ENCODE measurements at regions not wholly inside any gene's neighbourhood (a gene's known extent, or its start where the extent isn't known, plus 50 kb on each side); places are given as distances from the start of the nearest gene placed in this dataset.

GRCh38 chr6:6784514-6785162, 196.1 kb downstream of the LY86 start:
- DNase-seq (no peak), ATAC-seq (ENCODE audit: insufficient read depth, low FRiP score) (no peak)
- Histone ChIP-seq H3K9me3 (ENCODE audit: control insufficient read depth in 4 of 4, insufficient read depth in 3 of 4, low read length in 3 of 4) (no peaks in the 10 kb centered on the region), H3K4me3 (no peak overlapping the region), H3K9ac (ENCODE audit: insufficient read depth in 1 of 2, low read length in 2 of 2) (no peak overlapping the region), H3K4me1 (ENCODE audit: control insufficient read depth in 5 of 5, insufficient read depth in 5 of 5, low read length in 5 of 5) (peaks cover 0 to 6% (median 0%) of the 10 kb centered on the region in 5 donors), H3K27me3 (ENCODE audit: control insufficient read depth in 3 of 3, insufficient read depth in 3 of 3, low read length in 2 of 3) (no peaks in the 10 kb centered on the region), H3K27ac (ENCODE audit: low read depth in 1 of 2, low read length in 1 of 2) (no peak overlapping the region), H3K36me3 (ENCODE audit: control insufficient read depth in 4 of 4, insufficient read depth in 4 of 4, low read length in 4 of 4) (no peaks in the 10 kb centered on the region)
- TF ChIP-seq CTCF (IDR thresholded peaks at IDR 0.05; ENCODE audit: control extremely low read depth, extremely low read depth) = no peak
- 94 to 100% methylated on average over 2 of the region's 2 CpGs for WGBS, 2 donors

GRCh38 chr6:6785163-6785521, 196.6 kb downstream of the LY86 start:
- no peaks in the 10 kb centered on the region for H3K9me3 ChIP-seq (ENCODE audit: control insufficient read depth in 4 of 4, insufficient read depth in 3 of 4, low read length in 3 of 4)
- H3K27ac ChIP-seq (ENCODE audit: low read depth in 1 of 2, low read length in 1 of 2) = no peak overlapping the region
- H3K36me3 ChIP-seq (ENCODE audit: control insufficient read depth in 4 of 4, insufficient read depth in 4 of 4, low read length in 4 of 4) = no peaks in the 10 kb centered on the region
- peaks cover 0 to 6% (median 0%) of the 10 kb centered on the region in 5 donors for H3K4me1 ChIP-seq (ENCODE audit: control insufficient read depth in 5 of 5, insufficient read depth in 5 of 5, low read length in 5 of 5)
- ATAC-seq (ENCODE audit: insufficient read depth, low FRiP score) = no peak
- no peak overlapping the region for H3K4me3 ChIP-seq
- DNase-seq = no peak
- no peak overlapping the region for H3K9ac ChIP-seq (ENCODE audit: insufficient read depth in 1 of 2, low read length in 2 of 2)
- no peak for TF ChIP-seq CTCF (IDR thresholded peaks at IDR 0.05; ENCODE audit: control extremely low read depth, extremely low read depth)
- WGBS, 2 donors = 87 to 88% methylated on average over 5 of the region's 5 CpGs
- H3K27me3 ChIP-seq (ENCODE audit: control insufficient read depth in 3 of 3, insufficient read depth in 3 of 3, low read length in 2 of 3) = no peaks in the 10 kb centered on the region

- H3K27ac ChIP-seq (ENCODE audit: low read depth in 1 of 2, low read length in 1 of 2) = no peak overlapping the region
- 74 to 84% methylated on average over 4 of the region's 4 CpGs for WGBS, 2 donors
- no peak for TF ChIP-seq CTCF (IDR thresholded peaks at IDR 0.05; ENCODE audit: control extremely low read depth, extremely low read depth)
- DNase-seq = no peak
- H3K36me3 ChIP-seq (ENCODE audit: control insufficient read depth in 4 of 4, insufficient read depth in 4 of 4, low read length in 4 of 4) = no peaks in the 10 kb centered on the region
- H3K9ac ChIP-seq (ENCODE audit: insufficient read depth in 1 of 2, low read length in 2 of 2) = no peak overlapping the region
- H3K4me3 ChIP-seq = no peak overlapping the region
- ATAC-seq (ENCODE audit: insufficient read depth, low FRiP score) = no peak
- no peaks in the 10 kb centered on the region for H3K4me1 ChIP-seq (ENCODE audit: control insufficient read depth in 5 of 5, insufficient read depth in 5 of 5, low read length in 5 of 5)
- H3K9me3 ChIP-seq (ENCODE audit: control insufficient read depth in 4 of 4, insufficient read depth in 3 of 4, low read length in 3 of 4) = no peaks in the 10 kb centered on the region
- H3K27me3 ChIP-seq (ENCODE audit: control insufficient read depth in 3 of 3, insufficient read depth in 3 of 3, low read length in 2 of 3) = no peaks in the 10 kb centered on the region
Measured at GRCh38 chr6:6788394-6789032, 200.0 kb downstream of the LY86 start.

Data from lung (tissue), 11 donors.